ENCODE measurements at regions not wholly inside any gene's neighbourhood (a gene's known extent, or its start where the extent isn't known, plus 50 kb on each side); places are given as distances from the start of the nearest gene placed in this dataset.

- no peak for DNase-seq
These were observed 295.0 kb downstream of the CDCA7 start for GRCh38 chr2:173649527-173650219.

DNA sequence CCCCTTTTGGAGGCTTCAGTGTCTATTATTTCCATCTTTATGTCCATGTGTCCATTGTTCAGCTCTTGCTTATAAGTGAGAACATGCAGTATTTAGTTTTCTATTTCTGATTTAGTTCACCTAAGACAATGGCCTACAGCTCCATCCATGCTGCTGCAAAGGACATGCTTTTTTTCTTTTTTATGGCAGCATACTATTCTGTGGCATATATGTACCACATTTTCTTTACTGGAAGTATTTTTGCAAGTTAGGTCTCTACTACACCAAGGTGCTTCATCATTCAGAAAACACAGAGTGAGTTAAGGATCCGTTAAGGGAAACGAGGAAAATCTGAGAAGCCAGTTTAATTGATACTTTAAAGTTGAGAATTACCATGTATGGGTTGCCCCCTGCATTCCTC is 297.2 kb downstream of the CDCA7 start:
- no peak for DNase-seq

DNA sequence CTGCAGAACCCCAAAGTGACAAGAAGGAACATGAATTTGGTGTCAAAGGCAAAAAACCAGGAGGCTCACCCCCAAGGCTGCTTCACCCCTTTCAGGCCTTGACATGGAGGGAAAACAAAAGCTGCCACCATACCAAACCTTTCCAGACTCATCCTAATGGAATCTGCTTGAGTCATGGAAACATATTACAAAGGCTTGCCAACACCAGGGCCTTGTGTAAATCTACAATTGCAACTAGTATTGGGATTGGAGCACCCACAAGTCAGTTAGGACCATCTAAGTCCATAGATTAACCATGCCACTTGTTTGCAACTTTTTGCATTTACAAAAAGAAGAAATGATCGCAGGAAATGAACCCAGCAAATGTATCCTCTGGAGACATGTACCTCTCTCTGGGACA is 297.6 kb downstream of the CDCA7 start:
- peak; percentile 94 for DNase-seq

DNA sequence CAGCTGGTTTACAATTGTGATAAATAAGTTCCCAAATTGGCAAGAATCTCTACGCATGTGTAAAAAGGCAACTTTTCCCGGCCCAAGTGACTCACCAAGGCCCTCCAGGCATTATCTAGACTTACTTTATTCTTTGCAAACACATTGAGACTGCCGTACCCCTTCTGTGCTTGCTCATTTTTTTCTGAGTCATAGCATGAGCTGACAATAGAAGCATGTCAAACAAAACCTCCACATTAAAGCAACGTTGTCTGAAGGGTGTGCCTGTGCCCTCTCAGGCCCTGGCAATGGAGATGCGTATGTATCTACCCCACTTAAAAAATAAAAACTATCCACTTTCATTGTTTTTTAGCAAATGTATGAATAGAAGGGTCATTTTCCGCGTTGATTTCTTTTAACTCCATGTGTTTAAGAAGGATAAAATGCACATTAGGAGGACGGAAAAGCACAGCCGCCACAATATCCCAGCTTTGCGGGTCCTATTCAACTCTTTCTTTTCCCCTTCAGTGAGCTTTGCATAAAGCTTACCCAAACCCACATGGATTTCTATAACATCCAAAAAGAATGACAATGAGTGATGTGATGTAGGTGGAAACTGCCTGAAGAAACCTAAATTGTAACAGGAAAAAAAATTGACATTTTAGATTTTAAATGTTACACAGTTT is 298.2 kb downstream of the CDCA7 start:
- peak; percentile 96 for DNase-seq

- no peak for DNase-seq
These were observed 298.7 kb downstream of the CDCA7 start for GRCh38 chr2:173653432-173653805.

- no peak for DNase-seq
These were observed 299.7 kb downstream of the CDCA7 start for GRCh38 chr2:173654161-173654895.

GRCh38 chr2:173654896-173655265 is 300.2 kb downstream of the CDCA7 start:
- DNase-seq, result no peak

GRCh38 chr2:173656086-173656485 is 301.4 kb downstream of the CDCA7 start:
- peak; percentile 23 for DNase-seq

DNA sequence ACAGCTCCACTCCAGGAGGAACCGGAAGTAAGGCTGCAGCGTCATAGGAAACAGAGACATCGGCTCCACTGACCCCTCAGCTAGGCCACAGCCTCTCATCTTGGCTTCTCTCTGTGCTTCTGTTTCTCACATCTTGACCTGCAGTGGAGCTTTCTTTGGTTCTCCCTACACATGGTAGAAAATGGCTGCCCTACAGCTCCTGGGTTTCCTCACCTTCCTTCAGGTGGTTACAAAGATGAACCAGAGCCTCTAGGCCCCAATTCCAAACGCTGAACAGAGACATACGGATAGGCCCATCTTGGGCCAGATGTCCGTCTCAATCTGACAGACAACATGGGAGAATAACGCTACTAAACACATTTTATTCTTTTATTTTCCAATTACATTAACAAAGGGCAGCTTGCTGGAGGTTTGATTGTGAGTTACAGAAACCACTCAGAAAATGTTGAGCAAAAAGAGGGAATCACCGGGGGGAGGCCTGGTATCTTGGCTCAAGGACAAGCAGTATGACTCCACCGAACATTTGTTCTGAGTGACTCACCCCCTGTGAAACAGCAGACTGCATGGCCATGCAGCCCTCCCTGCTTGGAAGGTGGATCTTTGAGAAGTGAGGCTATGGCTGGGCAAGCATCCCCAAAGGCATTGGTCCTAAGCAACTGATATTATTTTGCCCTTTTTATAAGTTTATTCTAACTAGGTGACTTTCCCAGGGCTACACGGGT is 303.5 kb downstream of the CDCA7 start:
- peak; percentile 97 for DNase-seq

DNA sequence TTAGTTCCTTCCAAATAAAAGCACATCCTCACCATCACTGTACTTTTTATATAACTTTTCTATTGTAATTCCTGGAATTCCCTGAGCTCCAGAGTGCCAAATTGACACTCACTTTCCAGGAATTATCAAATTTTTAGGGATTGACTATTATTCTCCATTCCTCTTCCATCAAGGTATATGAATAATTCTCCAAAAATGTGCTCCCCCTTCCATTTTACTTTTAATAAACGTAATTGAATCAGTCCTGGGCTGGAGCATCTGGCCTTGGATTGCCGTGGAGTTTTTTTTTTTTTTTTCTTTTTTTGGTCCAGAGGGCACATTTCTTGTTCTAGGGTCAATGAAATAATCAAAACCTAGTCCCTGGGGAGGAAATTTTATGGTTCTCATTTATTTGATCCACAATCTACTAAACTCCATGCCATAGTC is 304.3 kb downstream of the CDCA7 start:
- peak; percentile 91 for DNase-seq

DNA sequence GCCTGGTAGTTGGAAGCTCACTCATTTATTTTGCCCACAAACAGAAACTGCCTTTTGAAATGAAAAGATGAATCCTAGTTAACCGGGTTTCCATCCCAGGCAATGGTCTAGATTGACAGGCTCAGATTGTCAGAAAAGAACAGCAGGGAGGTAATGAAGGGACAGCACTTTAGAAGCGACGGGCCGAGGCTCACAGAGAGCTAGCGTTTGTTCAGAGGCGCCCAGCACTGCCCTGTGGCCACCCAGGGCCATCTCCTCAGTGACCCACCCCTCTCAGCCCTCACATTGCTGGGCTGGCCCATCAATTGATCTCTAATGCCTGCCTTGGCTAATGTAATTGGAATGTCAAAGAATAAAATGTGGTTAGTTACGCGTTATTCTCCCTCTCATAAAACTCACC is 304.8 kb downstream of the CDCA7 start:
- DNase-seq, result no peak

GRCh38 chr2:173661586-173661985 is 303.6 kb downstream of the SP3 start:
- DNase-seq, result no peak

- no peak for DNase-seq
These were observed 301.8 kb downstream of the SP3 start for GRCh38 chr2:173663353-173663752.

DNA sequence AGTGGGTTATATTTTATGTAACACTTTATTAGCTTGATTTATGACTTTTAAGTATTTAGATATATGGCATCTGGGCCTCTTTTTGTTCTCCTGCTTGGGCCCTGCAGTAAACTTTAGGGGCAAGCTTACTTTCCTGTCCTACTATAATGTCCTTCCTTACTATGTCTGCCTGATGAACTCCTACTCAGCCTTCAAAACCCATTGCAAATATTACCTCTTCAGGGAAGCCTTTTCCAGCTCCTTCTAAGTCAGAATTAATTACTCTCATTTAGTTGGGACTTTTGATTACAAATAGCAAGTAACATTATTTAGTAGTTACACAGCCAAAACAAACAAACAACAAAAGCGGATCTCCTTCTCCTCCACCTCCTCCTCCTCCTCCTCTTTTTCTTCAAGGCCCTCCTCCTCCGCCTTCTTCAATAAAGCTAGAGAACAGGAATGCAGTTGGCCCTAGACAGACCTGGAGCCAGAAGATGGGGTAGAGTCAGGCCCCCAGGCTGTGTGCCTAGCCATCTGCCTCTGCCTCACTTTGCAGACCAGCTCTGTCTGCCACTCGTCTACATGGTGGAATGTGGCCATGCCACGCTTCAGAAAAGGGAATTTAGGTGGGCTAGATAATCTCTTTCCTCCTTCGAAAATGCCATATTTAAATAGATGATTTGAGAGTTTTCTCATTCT is 301.2 kb downstream of the SP3 start:
- DNase-seq, result no peak

- no peak for DNase-seq
These were observed 300.7 kb downstream of the SP3 start for GRCh38 chr2:173664513-173664910.

GRCh38 chr2:173666171-173666888 is 298.8 kb downstream of the SP3 start:
- DNase-seq, result no peak

DNA sequence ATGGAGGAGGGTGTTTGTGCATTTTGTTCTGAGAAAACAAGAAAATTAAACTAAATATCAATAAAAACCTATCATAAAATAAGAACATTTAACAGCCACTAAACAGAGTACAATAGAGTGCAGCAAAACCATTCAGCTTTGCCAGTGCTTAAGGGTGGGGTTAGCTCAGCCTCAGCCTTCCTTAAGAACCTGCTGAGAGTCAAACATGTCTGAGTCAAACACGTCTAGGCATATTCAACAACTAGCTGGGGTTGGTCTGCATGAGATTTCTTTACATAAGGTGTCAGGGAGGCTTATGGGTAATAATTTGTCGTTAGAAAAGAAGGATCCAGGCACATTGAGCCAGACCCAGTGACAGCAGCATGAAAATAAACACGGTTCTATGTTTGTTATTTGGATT is 298.2 kb downstream of the SP3 start:
- DNase-seq, result no peak

- DNase-seq, result no peak
These were observed 297.8 kb downstream of the SP3 start for GRCh38 chr2:173667415-173667814.

- DNase-seq, result peak; percentile 55
These were observed 295.8 kb downstream of the SP3 start for GRCh38 chr2:173669271-173669853.

GRCh38 chr2:173669888-173670287 is 295.3 kb downstream of the SP3 start:
- no peak for DNase-seq

- DNase-seq, result no peak
These were observed 292.4 kb downstream of the SP3 start for GRCh38 chr2:173672573-173673340.

Measured in fibroblast of upper back skin (primary cell).